Neural cell (in vitro differentiated cells): ENCODE measurements at regions not wholly inside any gene's neighbourhood (a gene's known extent, or its start where the extent isn't known, plus 50 kb on each side); places are given as distances from the start of the nearest gene placed in this dataset.

Experiments
- H2AFZ ChIP-seq: fragments of 200-600, 300-800 bp; sonication (generic), shearing (Covaris generic); 2 replicates; pipeline ENCODE4 v1.6.0; 2014; ENCODE audit warnings: low read depth, mild to moderate bottlenecking, antibody characterized with exemption, low read length, moderate library complexity
- H3F3A ChIP-seq: fragments of 200-600 bp; shearing (Covaris generic); 2 replicates; pipeline ENCODE4 v1.6.1; 2016; ENCODE audit warnings: mild to moderate bottlenecking, moderate library complexity, mixed read lengths, antibody characterized with exemption, low read length; ENCODE audit not compliant: insufficient read depth, poor library complexity, severe bottlenecking
- H3K27ac ChIP-seq: fragments of 200-600, 300-800 bp; sonication (generic), shearing (Covaris generic); 2 replicates; pipeline ENCODE4 v1.5.1; 2014; ENCODE audit warnings: mild to moderate bottlenecking, low read length, moderate library complexity
- H3K27me3 ChIP-seq: fragments of 300-800, 200-600 bp; sonication (generic), shearing (Covaris generic); 2 replicates; pipeline ENCODE4 v1.6.0; 2014; ENCODE audit warnings: mild to moderate bottlenecking, low read depth, low read length, moderate library complexity; ENCODE audit not compliant: insufficient read depth
- H3K36me3 ChIP-seq: fragments of 300-800, 200-600 bp; sonication (generic), shearing (Covaris generic); 2 replicates; pipeline ENCODE4 v1.5.1; 2014; ENCODE audit warnings: mild to moderate bottlenecking, antibody characterized with exemption, low read length, moderate library complexity; ENCODE audit not compliant: insufficient read depth
- H3K4me2 ChIP-seq: fragments of 300-800, 200-600 bp; sonication (generic), shearing (Covaris generic); 2 replicates; pipeline ENCODE4 v1.6.0; 2014; ENCODE audit warnings: mild to moderate bottlenecking, low read length
- H3K4me3 ChIP-seq: fragments of 300-800, 200-600 bp; sonication (generic), shearing (Covaris generic); 2 replicates; pipeline ENCODE4 v1.5.1; 2014; ENCODE audit warnings: mild to moderate bottlenecking, low read length, moderate library complexity
- H3K79me2 ChIP-seq: fragments of 200-600 bp; shearing (Covaris generic); replicated peaks from 2 replicates; pipeline ENCODE4 v1.6.0; 2014; ENCODE audit warnings: mild to moderate bottlenecking, low read length, moderate library complexity; ENCODE audit not compliant: insufficient read depth
- H3K9ac ChIP-seq: fragments of 300-800, 200-600 bp; sonication (generic), shearing (Covaris generic); 2 replicates; pipeline ENCODE4 v1.6.1; 2016; ENCODE audit warnings: mild to moderate bottlenecking, low read length, mixed read lengths
- H3K9me2 ChIP-seq: fragments of 200-600 bp; shearing (Covaris generic); 2 replicates; pipeline ENCODE4 v1.6.1; 2016; ENCODE audit warnings: mild to moderate bottlenecking, low read length, mixed read lengths; ENCODE audit not compliant: insufficient read depth
- H3K9me3 ChIP-seq: fragments of 200-600, 300-800 bp; sonication (generic), shearing (Covaris generic); 2 replicates; pipeline ENCODE4 v1.6.1; 2016; ENCODE audit warnings: mild to moderate bottlenecking, mixed run types, low read length, moderate library complexity, mixed read lengths
- H4K20me1 ChIP-seq: fragments of 200-600 bp; shearing (Covaris generic); 2 replicates; pipeline ENCODE4 v1.6.1; 2016; ENCODE audit warnings: mild to moderate bottlenecking, mixed run types; ENCODE audit not compliant: insufficient read depth
- CTCF ChIP-seq: fragments of 450-650 bp; IDR thresholded peaks from 2 replicates; pipeline ENCODE4 v1.5.1; 2014; ENCODE audit warnings: antibody characterized with exemption, mild to moderate bottlenecking, moderate library complexity; ENCODE audit not compliant: poor library complexity, severe bottlenecking
- EP300 ChIP-seq: fragments of 450-650 bp; conservative IDR thresholded peaks from 2 replicates; pipeline ENCODE4 v1.6.1; 2014; ENCODE audit warnings: antibody characterized with exemption, mild to moderate bottlenecking, moderate library complexity; ENCODE audit not compliant: poor library complexity, severe bottlenecking
- EZH2 ChIP-seq: fragments of 200-600, 300-800 bp; shearing (Covaris generic), sonication (generic); IDR thresholded peaks from 2 replicates; pipeline ENCODE4 v1.6.1; 2014; ENCODE audit warnings: antibody characterized with exemption, low read length, borderline replicate concordance, mild to moderate bottlenecking; ENCODE audit not compliant: insufficient read depth, poor library complexity, severe bottlenecking
- MXI1 ChIP-seq: fragments of 450-650 bp; conservative IDR thresholded peaks from 2 replicates; pipeline ENCODE4 v1.6.1; 2014; ENCODE audit warnings: antibody characterized with exemption, mild to moderate bottlenecking; ENCODE audit not compliant: poor library complexity, severe bottlenecking
- POLR2AphosphoS5 ChIP-seq: IDR thresholded peaks from 2 replicates; pipeline ENCODE4 v1.6.1; 2012
- RAD21 ChIP-seq: fragments of 450-650 bp; conservative IDR thresholded peaks from 2 replicates; pipeline ENCODE4 v1.6.1; 2014; ENCODE audit warnings: antibody characterized with exemption, mild to moderate bottlenecking, moderate library complexity
- REST ChIP-seq: IDR thresholded peaks from 2 replicates; pipeline ENCODE4 v1.6.1; 2012; ENCODE audit warnings: borderline replicate concordance
- SMC3 ChIP-seq: fragments of 450-650 bp; conservative IDR thresholded peaks from 2 replicates; pipeline ENCODE4 v1.6.1; 2014; ENCODE audit warnings: antibody characterized with exemption, mild to moderate bottlenecking, moderate library complexity; ENCODE audit not compliant: poor library complexity
- TAF1 ChIP-seq: IDR thresholded peaks from 2 replicates; pipeline ENCODE4 v1.6.1; 2012; ENCODE audit warnings: low read depth

- Histone ChIP-seq H3K27ac (no peak overlapping the region), H3K9me2 (no peaks in the 10 kb centered on the region), H3K9ac (no peak overlapping the region), H3K36me3 (no peaks in the 10 kb centered on the region), H3K27me3 (no peaks in the 10 kb centered on the region), H3K9me3 (no peaks in the 10 kb centered on the region), H2AFZ (no peak overlapping the region), H3K79me2 (no peaks in the 10 kb centered on the region), H3K4me3 (no peak overlapping the region), H3F3A (no peaks in the 10 kb centered on the region), H4K20me1 (no peaks in the 10 kb centered on the region), H3K4me2 (no peak overlapping the region)
- no peak for TF ChIP-seq REST
- TF ChIP-seq SMC3, result no peak
- no peak for TF ChIP-seq EP300
- no peak for TF ChIP-seq EZH2
- TF ChIP-seq TAF1, result no peak
- TF ChIP-seq MXI1, result no peak
Measured at GRCh38 chr9:32253731-32254130, 130.7 kb upstream of the ACO1 start.

- H3K27ac ChIP-seq, result no peak overlapping the region
- no peak overlapping the region for H3K4me2 ChIP-seq
- no peaks in the 10 kb centered on the region for H3K9me3 ChIP-seq
- no peaks in the 10 kb centered on the region for H3K36me3 ChIP-seq
- no peaks in the 10 kb centered on the region for H3F3A ChIP-seq
- H3K4me3 ChIP-seq, result no peak overlapping the region
- H3K9ac ChIP-seq, result no peak overlapping the region
- no peak overlapping the region for H2AFZ ChIP-seq
- no peaks in the 10 kb centered on the region for H3K79me2 ChIP-seq
- TF ChIP-seq MXI1 (no peak), TAF1 (no peak), CTCF (no peak), POLR2AphosphoS5 (no peak), SMC3 (no peak), RAD21 (no peak), EP300 (no peak), EZH2 (no peak), REST (no peak)
- no peaks in the 10 kb centered on the region for H4K20me1 ChIP-seq
- H3K9me2 ChIP-seq, result no peaks in the 10 kb centered on the region
- H3K27me3 ChIP-seq, result no peaks in the 10 kb centered on the region
Measured at GRCh38 chr9:32255026-32255425, 129.4 kb upstream of the ACO1 start.
